Panc1 (cell line): ENCODE measurements at regions not wholly inside any gene's neighbourhood (a gene's known extent, or its start where the extent isn't known, plus 50 kb on each side); places are given as distances from the start of the nearest gene placed in this dataset.

Source experiments
- ATAC-seq: fragments of 200-7000 bp; cut with Tn5 transposase; 2 replicates; pipeline ENCODE4 v1.9.1; 2020; ENCODE audit warnings: mild to moderate bottlenecking, moderate library complexity
- BruUV-seq: library from RNA; stranded (reverse); fragments of 400-500 nt; replicated peaks from 2 replicates; lab custom pipeline; 2021; lab: Mats Ljungman, UMichigan
- CTCF ChIA-PET: fragments of 300-600 bp; sonication (Branson Sonifier 250); formaldehyde crosslinking; loops from one replicate; lab custom pipeline; 2022; ENCODE audit warnings: antibody characterized with exemption; lab: Charles Lee
- POLR2A ChIA-PET: fragments of 300-600 bp; sonication (Branson Sonifier 250); formaldehyde crosslinking; loops from one replicate; lab custom pipeline; 2022; ENCODE audit warnings: antibody characterized with exemption; lab: Charles Lee
- DNase-seq: peaks from one replicate; pipeline ENCODE4 v3.0.0-alpha.2; 2010; ENCODE audit warnings: low read depth, low spot score
- H3K27ac ChIP-seq: 2 replicates; pipeline ENCODE4 v1.5.1; 2011; ENCODE audit warnings: mild to moderate bottlenecking, low read length, inconsistent platforms
- H3K27me3 ChIP-seq: fragments of 200-500 bp; sonication (Bioruptor generic); 2 replicates; pipeline ENCODE4 v1.6.0; 2014; ENCODE audit warnings: low read length, inconsistent platforms; ENCODE audit not compliant: control insufficient read depth, insufficient read depth
- H3K36me3 ChIP-seq: fragments of 200-500 bp; sonication (Bioruptor generic); 2 replicates; pipeline ENCODE4 v1.5.1; 2014; ENCODE audit warnings: inconsistent platforms, mild to moderate bottlenecking, low read length, moderate library complexity; ENCODE audit not compliant: control insufficient read depth, insufficient read depth
- H3K4me1 ChIP-seq: 2 replicates; pipeline ENCODE4 v1.5.1; 2011; ENCODE audit warnings: inconsistent platforms, mild to moderate bottlenecking, low read length, moderate library complexity; ENCODE audit not compliant: control insufficient read depth, insufficient read depth
- H3K4me3 ChIP-seq, 2 experiments: 2 replicates each; pipeline ENCODE4 v1.5.1; 2011 to 2012; ENCODE audit warnings: low read depth in 2 of 2, low read length in 2 of 2, mild to moderate bottlenecking in 2 of 2, inconsistent platforms in 1 of 2, moderate library complexity in 1 of 2
- H3K9me3 ChIP-seq: fragments of 200-500 bp; sonication (Bioruptor generic); 2 replicates; pipeline ENCODE4 v1.5.1; 2014; ENCODE audit warnings: low read depth, mild to moderate bottlenecking, inconsistent platforms, low read length, moderate library complexity; ENCODE audit not compliant: control insufficient read depth, insufficient read depth
- CTCF ChIP-seq: fragments of 450-650 bp; IDR thresholded peaks from 2 replicates; pipeline ENCODE4 v1.5.1; 2017; ENCODE audit warnings: mild to moderate bottlenecking
- POLR2AphosphoS5 ChIP-seq: IDR thresholded peaks from 2 replicates; pipeline ENCODE4 v1.6.1; 2012; ENCODE audit warnings: mild to moderate bottlenecking, low read depth, low read length, moderate library complexity
- REST ChIP-seq, 2 experiments: IDR thresholded peaks; 2 replicates each; pipeline ENCODE4 v1.6.1; 2011 to 2012; ENCODE audit warnings: low read depth in 2 of 2, control low read depth in 1 of 2, low read length in 1 of 2, mild to moderate bottlenecking in 1 of 2, moderate library complexity in 1 of 2; ENCODE audit not compliant: insufficient read depth in 1 of 2
- SIN3A ChIP-seq: IDR thresholded peaks from 2 replicates; pipeline ENCODE4 v1.6.1; 2012; ENCODE audit warnings: low read depth, mild to moderate bottlenecking, low read length, moderate library complexity, borderline replicate concordance; ENCODE audit not compliant: insufficient read depth
- TCF7L2 ChIP-seq: IDR thresholded peaks from 2 replicates; pipeline ENCODE4 v1.6.1; 2011; ENCODE audit warnings: mild to moderate bottlenecking, low read depth, low read length, inconsistent platforms
- in situ Hi-C: cut with HindIII; loops from 2 replicates; pipeline ENCODE4 v1.10.0; 2016; ENCODE audit warnings: low sequenced_read_pairs, low pct_unique_long_range_greater_than_20kb
- intact Hi-C: fragments of 100-400 bp; cut with micrococcal nuclease; formaldehyde crosslinking; loops from one replicate; pipeline ENCODE4 v1.10.0; 2022; ENCODE audit not compliant: unreplicated experiment

GRCh38 chr12:105698075-105698474, 367.6 kb downstream of the C12orf75 start:
- intact Hi-C loops = no loop called here
- POLR2A ChIA-PET = no interaction called here

GRCh38 chr12:105699209-105699608, 368.7 kb downstream of the C12orf75 start:
- no peak for TF ChIP-seq REST (IDR thresholded peaks at IDR 0.05; ENCODE audit: insufficient read depth in 1 of 2, low read depth in 2 of 2, low read length in 1 of 2)
- TF ChIP-seq POLR2AphosphoS5 = no peak
- TF ChIP-seq CTCF = no peak
- no peak for TF ChIP-seq TCF7L2
- no peak for TF ChIP-seq SIN3A
- DNase-seq = no peak
- intact Hi-C loops (no loop called here), in situ Hi-C loops (no loop called here)
- no peaks in the 10 kb centered on the region for H3K36me3 ChIP-seq
- POLR2A ChIA-PET = no interaction called here
- CTCF ChIA-PET = no interaction called here
- no TSS peak for BruUV-seq
- H3K27me3 ChIP-seq = no peaks in the 10 kb centered on the region
- no peak for ATAC-seq
- no peak overlapping the region for H3K27ac ChIP-seq
- H3K4me3 ChIP-seq = no peak overlapping the region
- no peaks in the 10 kb centered on the region for H3K9me3 ChIP-seq
- H3K4me1 ChIP-seq = no peaks in the 10 kb centered on the region

More at GRCh38 chr12:105698075-105698474, 367.6 kb downstream of the C12orf75 start:
- Histone ChIP-seq H3K36me3 (no peaks in the 10 kb centered on the region), H3K27ac (no peak overlapping the region), H3K4me1 (no peaks in the 10 kb centered on the region), H3K9me3 (no peaks in the 10 kb centered on the region), H3K4me3 (no peak overlapping the region), H3K27me3 (no peaks in the 10 kb centered on the region)
- no peak for DNase-seq
- BruUV-seq = no TSS peak
- TF ChIP-seq REST (IDR thresholded peaks at IDR 0.05; ENCODE audit: insufficient read depth in 1 of 2, low read depth in 2 of 2, low read length in 1 of 2) (no peak), SIN3A (no peak), CTCF (no peak), TCF7L2 (no peak), POLR2AphosphoS5 (no peak)
- in situ Hi-C loops = no loop called here
- CTCF ChIA-PET = no interaction called here
- no peak for ATAC-seq
